Muscle layer of duodenum (tissue), 2 donors: ENCODE measurements at regions not wholly inside any gene's neighbourhood (a gene's known extent, or its start where the extent isn't known, plus 50 kb on each side); places are given as distances from the start of the nearest gene placed in this dataset.

Experiments used
- H3K27ac ChIP-seq: one replicate; pipeline ENCODE4 v1.7.0; 2013; ENCODE audit warnings: mild to moderate bottlenecking, low read length
- H3K27me3 ChIP-seq: one replicate; pipeline ENCODE4 v1.7.0; 2013; ENCODE audit warnings: low read depth, mild to moderate bottlenecking, control low read depth, low read length
- H3K36me3 ChIP-seq, 2 donors: one replicate each; pipeline ENCODE4 v1.7.0; 2013; ENCODE audit warnings: low read length in 2 of 2, control low read depth in 1 of 2, mild to moderate bottlenecking in 1 of 2; ENCODE audit not compliant: insufficient read depth in 2 of 2, control insufficient read depth in 1 of 2
- H3K4me1 ChIP-seq, 2 donors: one replicate each; pipeline ENCODE4 v1.7.0; 2013; ENCODE audit warnings: low read length in 2 of 2, mild to moderate bottlenecking in 2 of 2, control low read depth in 1 of 2, moderate library complexity in 1 of 2; ENCODE audit not compliant: insufficient read depth in 2 of 2, control insufficient read depth in 1 of 2
- H3K4me3 ChIP-seq, 2 donors: one replicate each; pipeline ENCODE4 v1.7.0; 2013; ENCODE audit warnings: low read length in 2 of 2, low read depth in 1 of 2, mild to moderate bottlenecking in 1 of 2
- H3K9me3 ChIP-seq, 2 donors: one replicate each; pipeline ENCODE4 v1.7.0; 2013; ENCODE audit warnings: low read length in 2 of 2, control low read depth in 1 of 2, mild to moderate bottlenecking in 1 of 2; ENCODE audit not compliant: control insufficient read depth in 1 of 2
- donor health status: healthy.

- Histone ChIP-seq H3K27ac (no peak overlapping the region), H3K4me1 (no peaks in the 10 kb centered on the region), H3K9me3 (peaks cover 6 to 7% of the 10 kb centered on the region in 2 donors), H3K4me3 (no peak overlapping the region), H3K27me3 (no peaks in the 10 kb centered on the region), H3K36me3 (no peaks in the 10 kb centered on the region)
Observed at GRCh38 chr5:142259758-142260157, 65.1 kb downstream of the SPRY4 start.

GRCh38 chr5:142255831-142256230, 69.0 kb downstream of the SPRY4 start:
- Histone ChIP-seq H3K9me3 (peaks cover 6 to 7% of the 10 kb centered on the region in 2 donors), H3K27me3 (no peaks in the 10 kb centered on the region), H3K4me1 (no peaks in the 10 kb centered on the region), H3K4me3 (no peak overlapping the region), H3K36me3 (no peaks in the 10 kb centered on the region), H3K27ac (no peak overlapping the region)

- no peaks in the 10 kb centered on the region for H3K27me3 ChIP-seq
- no peaks in the 10 kb centered on the region for H3K36me3 ChIP-seq
- peaks cover 6 to 7% of the 10 kb centered on the region in 2 donors for H3K9me3 ChIP-seq
- peaks cover 0 to 1% of the 10 kb centered on the region in 2 donors for H3K4me1 ChIP-seq
- no peak overlapping the region for H3K4me3 ChIP-seq
- no peak overlapping the region for H3K27ac ChIP-seq
Observed at GRCh38 chr5:142254431-142254830, 70.4 kb downstream of the SPRY4 start.

GRCh38 chr5:142253938-142254337, 70.9 kb downstream of the SPRY4 start:
- Histone ChIP-seq H3K27ac (no peak overlapping the region), H3K4me1 (peaks cover 0 to 6% of the 10 kb centered on the region in 2 donors), H3K36me3 (no peaks in the 10 kb centered on the region), H3K27me3 (no peaks in the 10 kb centered on the region), H3K9me3 (peaks cover 6 to 7% of the 10 kb centered on the region in 2 donors), H3K4me3 (no peak overlapping the region)

GRCh38 chr5:142250119-142250518, 74.7 kb downstream of the SPRY4 start:
- H3K4me1 ChIP-seq: peaks cover 0 to 6% of the 10 kb centered on the region in 2 donors
- no peak overlapping the region for H3K4me3 ChIP-seq
- no peaks in the 10 kb centered on the region for H3K27me3 ChIP-seq
- no peaks in the 10 kb centered on the region for H3K36me3 ChIP-seq
- H3K9me3 ChIP-seq: no peaks in the 10 kb centered on the region
- H3K27ac ChIP-seq: no peak overlapping the region

- Histone ChIP-seq H3K4me1 (peaks cover 0 to 6% of the 10 kb centered on the region in 2 donors), H3K27ac (no peak overlapping the region)
Observed at GRCh38 chr5:142248853-142249462, 75.9 kb downstream of the SPRY4 start.

GRCh38 chr5:142246258-142246657, 78.6 kb downstream of the SPRY4 start:
- Histone ChIP-seq H3K9me3 (no peaks in the 10 kb centered on the region), H3K36me3 (no peaks in the 10 kb centered on the region), H3K27me3 (no peaks in the 10 kb centered on the region), H3K4me1 (peaks cover 0 to 6% of the 10 kb centered on the region in 2 donors), H3K27ac (no peak overlapping the region), H3K4me3 (no peak overlapping the region)

More at GRCh38 chr5:142248853-142249462, 75.9 kb downstream of the SPRY4 start:
- no peak overlapping the region for H3K4me3 ChIP-seq
- H3K27me3 ChIP-seq: no peaks in the 10 kb centered on the region
- H3K9me3 ChIP-seq: no peaks in the 10 kb centered on the region
- no peaks in the 10 kb centered on the region for H3K36me3 ChIP-seq

- H3K4me1 ChIP-seq: peaks cover 0 to 6% of the 10 kb centered on the region in 2 donors
- no peaks in the 10 kb centered on the region for H3K27me3 ChIP-seq
- no peak overlapping the region for H3K27ac ChIP-seq
- no peak overlapping the region for H3K4me3 ChIP-seq
- no peaks in the 10 kb centered on the region for H3K9me3 ChIP-seq
- no peaks in the 10 kb centered on the region for H3K36me3 ChIP-seq
Observed at GRCh38 chr5:142245786-142246185, 79.0 kb downstream of the SPRY4 start.

- no peaks in the 10 kb centered on the region for H3K36me3 ChIP-seq
- H3K9me3 ChIP-seq: no peaks in the 10 kb centered on the region
- H3K27ac ChIP-seq: no peak overlapping the region
- H3K4me1 ChIP-seq: peaks cover 0 to 5% of the 10 kb centered on the region in 2 donors
- no peaks in the 10 kb centered on the region for H3K27me3 ChIP-seq
- no peak overlapping the region for H3K4me3 ChIP-seq
Observed at GRCh38 chr5:142244440-142244839, 80.4 kb downstream of the SPRY4 start.

- H3K36me3 ChIP-seq: no peaks in the 10 kb centered on the region
- no peaks in the 10 kb centered on the region for H3K9me3 ChIP-seq
- no peak overlapping the region for H3K27ac ChIP-seq
- H3K4me3 ChIP-seq: no peak overlapping the region
- no peaks in the 10 kb centered on the region for H3K27me3 ChIP-seq
- no peaks in the 10 kb centered on the region for H3K4me1 ChIP-seq
Observed at GRCh38 chr5:142242272-142242671, 82.5 kb downstream of the SPRY4 start.

GRCh38 chr5:142239394-142240159, 85.2 kb downstream of the SPRY4 start:
- no peaks in the 10 kb centered on the region for H3K4me1 ChIP-seq
- H3K27ac ChIP-seq: no peak overlapping the region
- H3K9me3 ChIP-seq: no peaks in the 10 kb centered on the region
- no peak overlapping the region for H3K4me3 ChIP-seq
- no peaks in the 10 kb centered on the region for H3K36me3 ChIP-seq
- no peaks in the 10 kb centered on the region for H3K27me3 ChIP-seq
